ENCODE measurements at regions not wholly inside any gene's neighbourhood (a gene's known extent, or its start where the extent isn't known, plus 50 kb on each side); places are given as distances from the start of the nearest gene placed in this dataset.
A peak's percentile ranks its signal among the peaks of the same experiment; 100 is the strongest.

GRCh38 chr2:53378791-53379190 is 388.8 kb upstream of the CHAC2 start:
- CTCF ChIA-PET: no interaction called here
- Histone ChIP-seq H3K4me1 (ENCODE audit: control insufficient read depth, insufficient read depth, low read length) (no peaks in the 10 kb centered on the region), H3K9me3 (ENCODE audit: control insufficient read depth, insufficient read depth, low read depth, low read length) (no peaks in the 10 kb centered on the region), H3K27ac (ENCODE audit: extremely low read depth, low read depth, low read length) (no peak overlapping the region), H3K36me3 (ENCODE audit: control insufficient read depth in 2 of 2, insufficient read depth in 1 of 2, low read length in 2 of 2) (no peaks in the 10 kb centered on the region), H3K4me3 (ENCODE audit: low read depth, low read length) (no peak overlapping the region)
- POLR2A ChIA-PET: no interaction called here
- no peak for TF ChIP-seq ZNF248 (tag by site-specific recombination; IDR thresholded peaks at IDR 0.05)
- no peak for TF ChIP-seq GLI4 (tag by site-specific recombination; IDR thresholded peaks at IDR 0.05)
- TF ChIP-seq SCRT2 (tag by site-specific recombination; IDR thresholded peaks at IDR 0.05): no peak
- TF ChIP-seq PRDM2 (tag by site-specific recombination; IDR thresholded peaks at IDR 0.05; ENCODE audit: borderline replicate concordance): no peak
- TF ChIP-seq ZNF280D (tag by site-specific recombination; IDR thresholded peaks at IDR 0.05): no peak
- TF ChIP-seq ZNF549 (tag by site-specific recombination; IDR thresholded peaks at IDR 0.05): no peak
- TF ChIP-seq BCL6B (tag by site-specific recombination; IDR thresholded peaks at IDR 0.05): no peak

- Histone ChIP-seq H3K4me3 (ENCODE audit: low read depth, low read length) (no peak overlapping the region), H3K9me3 (ENCODE audit: control insufficient read depth, insufficient read depth, low read depth, low read length) (no peaks in the 10 kb centered on the region), H3K36me3 (ENCODE audit: control insufficient read depth in 2 of 2, insufficient read depth in 1 of 2, low read length in 2 of 2) (no peaks in the 10 kb centered on the region), H3K27ac (ENCODE audit: extremely low read depth, low read depth, low read length) (no peak overlapping the region), H3K4me1 (ENCODE audit: control insufficient read depth, insufficient read depth, low read length) (no peaks in the 10 kb centered on the region)
- ChIA-PET CTCF (no interaction called here), POLR2A (no interaction called here)
- no peak for TF ChIP-seq ZNF514 (tag by site-specific recombination; IDR thresholded peaks at IDR 0.05)
- no peak for TF ChIP-seq AEBP2 (tag by site-specific recombination; IDR thresholded peaks at IDR 0.05; ENCODE audit: borderline replicate concordance)
These were observed 394.5 kb upstream of the CHAC2 start for GRCh38 chr2:53373126-53373525.

GRCh38 chr2:53366543-53366942 is 401.1 kb upstream of the CHAC2 start:
- Histone ChIP-seq H3K27ac (ENCODE audit: extremely low read depth, low read depth, low read length) (no peak overlapping the region), H3K36me3 (ENCODE audit: control insufficient read depth in 2 of 2, insufficient read depth in 1 of 2, low read length in 2 of 2) (no peaks in the 10 kb centered on the region), H3K4me3 (ENCODE audit: low read depth, low read length) (no peak overlapping the region), H3K4me1 (ENCODE audit: control insufficient read depth, insufficient read depth, low read length) (no peaks in the 10 kb centered on the region), H3K9me3 (ENCODE audit: control insufficient read depth, insufficient read depth, low read depth, low read length) (no peaks in the 10 kb centered on the region)
- POLR2A ChIA-PET: no interaction called here
- CTCF ChIA-PET: no interaction called here
- TF ChIP-seq ZNF433 (tag by site-specific recombination; IDR thresholded peaks at IDR 0.05; ENCODE audit: low read depth) (no peak), SP7 (tag by site-specific recombination; IDR thresholded peaks at IDR 0.05) (0 out of 2 replicates have a peak, but pooled peaks have one; percentile 16)
